PFSK-1 (cell line): ENCODE measurements at regions not wholly inside any gene's neighbourhood (a gene's known extent, or its start where the extent isn't known, plus 50 kb on each side); places are given as distances from the start of the nearest gene placed in this dataset.

Experiments
- FOXP2 ChIP-seq: optimal IDR thresholded peaks from 2 replicates; pipeline ENCODE3; 2011; ENCODE audit warnings: borderline replicate concordance, control low read depth, inconsistent platforms; ENCODE audit not compliant: insufficient read depth; ENCODE audit errors: extremely low read length, extremely low read depth
- POLR2AphosphoS5 ChIP-seq: IDR thresholded peaks from 2 replicates; pipeline ENCODE4 v1.6.1; 2012; ENCODE audit warnings: low read depth, mild to moderate bottlenecking, control low read depth, low read length, moderate library complexity
- REST ChIP-seq, 2 experiments: IDR thresholded peaks; 2 replicates each; pipeline versions ENCODE4 v1.6.1 to v1.8.0; 2011 to 2012; ENCODE audit warnings: low read depth in 2 of 2, low read length in 2 of 2, control low read depth in 1 of 2, inconsistent platforms in 1 of 2, mild to moderate bottlenecking in 1 of 2, moderate library complexity in 1 of 2; ENCODE audit not compliant: insufficient read depth in 1 of 2
- SIN3A ChIP-seq: IDR thresholded peaks from 2 replicates; pipeline ENCODE4 v1.6.1; 2012; ENCODE audit warnings: mild to moderate bottlenecking, low read length, moderate library complexity, borderline replicate concordance; ENCODE audit not compliant: insufficient read depth
- TAF1 ChIP-seq: IDR thresholded peaks from 2 replicates; pipeline ENCODE4 v1.6.1; 2012; ENCODE audit warnings: low read length, control low read depth, borderline replicate concordance; ENCODE audit not compliant: insufficient read depth

DNA sequence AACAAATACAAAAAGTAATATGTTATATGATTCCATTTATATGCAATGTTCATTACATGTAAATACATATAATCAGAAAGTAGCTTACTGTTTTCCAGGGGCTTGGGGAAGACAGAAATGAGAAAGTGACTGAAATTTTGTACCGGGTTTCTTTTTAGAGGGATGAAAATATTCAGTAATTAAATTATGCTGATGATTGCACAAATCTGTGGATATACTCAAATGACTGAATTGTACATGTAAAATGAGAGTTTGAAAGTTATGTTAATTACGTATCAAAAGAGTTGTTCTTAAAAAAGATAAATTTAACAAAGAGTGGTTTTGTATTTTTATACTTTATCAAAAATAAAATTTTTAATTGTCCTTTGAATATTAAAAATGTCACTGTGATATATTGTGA is 856.3 kb downstream of the DSC3 start:
- TF ChIP-seq TAF1 = no peak
- TF ChIP-seq SIN3A = no peak

DNA sequence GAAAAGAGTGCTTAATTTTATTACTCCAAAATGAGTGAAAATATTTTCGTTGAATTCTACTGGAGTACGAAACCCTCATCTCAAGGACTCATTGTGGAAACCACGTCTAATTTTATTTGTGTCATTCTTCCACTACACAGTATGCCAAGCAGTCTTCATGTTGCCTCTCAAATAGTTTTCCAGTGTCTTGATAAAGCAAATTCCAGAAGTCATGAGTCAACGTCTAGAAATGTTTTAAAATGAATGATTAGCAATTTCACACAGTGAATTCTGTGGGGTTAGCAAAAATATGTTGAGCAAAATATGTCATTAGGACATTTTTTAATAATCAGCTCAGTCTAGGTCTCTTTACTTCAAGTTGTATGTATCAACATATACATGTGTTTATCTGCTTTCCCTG is 865.5 kb downstream of the DSC3 start:
- no peak for TF ChIP-seq REST (IDR thresholded peaks at IDR 0.05; ENCODE audit: insufficient read depth in 1 of 2, low read depth in 2 of 2, low read length in 2 of 2)
- no peak for TF ChIP-seq POLR2AphosphoS5
- TF ChIP-seq SIN3A = no peak
- TF ChIP-seq FOXP2 = no peak
- TF ChIP-seq TAF1 = no peak

GRCh38 chr18:30175621-30176225 is 866.8 kb downstream of the DSC3 start:
- TF ChIP-seq SIN3A (no peak), REST (IDR thresholded peaks at IDR 0.05; ENCODE audit: insufficient read depth in 1 of 2, low read depth in 2 of 2, low read length in 2 of 2) (no peak), POLR2AphosphoS5 (no peak), FOXP2 (no peak), TAF1 (no peak)

GRCh38 chr18:30175061-30175574 is 867.4 kb downstream of the DSC3 start:
- no peak for TF ChIP-seq FOXP2
- no peak for TF ChIP-seq POLR2AphosphoS5
- TF ChIP-seq SIN3A = no peak

DNA sequence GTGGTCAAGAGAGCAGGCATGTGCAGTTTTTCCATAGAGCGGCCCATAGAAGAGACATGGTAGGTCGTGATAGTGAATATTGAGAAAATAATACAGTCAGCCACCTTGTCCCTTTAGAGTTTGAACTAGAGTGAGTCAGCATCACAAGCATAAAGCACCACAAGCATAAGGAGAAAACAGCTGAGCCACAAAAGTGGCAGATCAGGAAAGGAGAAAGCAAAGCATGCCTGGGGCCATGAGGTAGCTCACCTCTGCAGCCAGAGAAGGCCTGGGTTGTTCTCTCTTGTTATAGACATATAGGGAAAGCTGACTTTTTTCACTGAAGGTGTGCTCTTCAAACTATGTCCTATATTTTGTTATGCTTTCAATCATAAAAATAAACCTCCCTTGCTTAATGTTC is 879.0 kb downstream of the DSC3 start:
- TF ChIP-seq REST (IDR thresholded peaks at IDR 0.05; ENCODE audit: insufficient read depth in 1 of 2, low read depth in 2 of 2, low read length in 2 of 2) = no peak
- no peak for TF ChIP-seq POLR2AphosphoS5
- TF ChIP-seq FOXP2 = no peak

- TF ChIP-seq REST (IDR thresholded peaks at IDR 0.05; ENCODE audit: insufficient read depth in 1 of 2, low read depth in 2 of 2, low read length in 2 of 2) = no peak
- no peak for TF ChIP-seq TAF1
- no peak for TF ChIP-seq POLR2AphosphoS5
- TF ChIP-seq FOXP2 = no peak
- TF ChIP-seq SIN3A = no peak
Measured at GRCh38 chr18:30160124-30160523, 882.4 kb downstream of the DSC3 start.
